ENCODE measurements at regions not wholly inside any gene's neighbourhood (a gene's known extent, or its start where the extent isn't known, plus 50 kb on each side); places are given as distances from the start of the nearest gene placed in this dataset.

- no peak for TF ChIP-seq CTCF (conservative IDR thresholded peaks at IDR 0.05; ENCODE audit: low read length)
- no peak for TF ChIP-seq EZH2phosphoT487 (IDR thresholded peaks at IDR 0.05; ENCODE audit: borderline replicate concordance)
These were observed 151.7 kb upstream of the FOXN2 start for GRCh38 chr2:48162742-48163141.
